H9 (cell line): ENCODE measurements at regions not wholly inside any gene's neighbourhood (a gene's known extent, or its start where the extent isn't known, plus 50 kb on each side); places are given as distances from the start of the nearest gene placed in this dataset.
"Not testable (repeated sequence)": the region's sequence is repeated elsewhere in the genome, so short reads cannot be mapped to it uniquely, and the experiment has no call there.

ENCODE experiments used
- DNase-seq: peaks from one replicate; pipeline ENCODE4 v3.0.0-alpha.2; 2017
- H2AFZ ChIP-seq: one replicate; pipeline ENCODE4 v1.6.1; 2013; ENCODE audit warnings: mild to moderate bottlenecking, low read length, control low read depth, moderate library complexity
- H2AK5ac ChIP-seq: 2 replicates; pipeline ENCODE4 v1.6.1; 2013; ENCODE audit warnings: low read length, control low read depth, mixed read lengths; ENCODE audit not compliant: insufficient read length
- H2BK120ac ChIP-seq: one replicate; pipeline ENCODE4 v1.6.1; 2013; ENCODE audit warnings: low read depth, mild to moderate bottlenecking, low read length, control low read depth, inconsistent platforms; ENCODE audit not compliant: poor library complexity, severe bottlenecking
- H2BK12ac ChIP-seq: 2 replicates; pipeline ENCODE4 v1.6.1; 2013; ENCODE audit warnings: low read length, control low read depth, mixed read lengths, low read depth; ENCODE audit not compliant: insufficient read length
- H2BK15ac ChIP-seq: 2 replicates; pipeline ENCODE4 v1.6.1; 2013; ENCODE audit warnings: low read depth, low read length, control low read depth
- H2BK20ac ChIP-seq: one replicate; pipeline ENCODE4 v1.6.1; 2013; ENCODE audit warnings: low read depth, mild to moderate bottlenecking, low read length, control low read depth, inconsistent platforms; ENCODE audit not compliant: poor library complexity, severe bottlenecking
- H2BK5ac ChIP-seq: 2 replicates; pipeline ENCODE4 v1.6.1; 2013; ENCODE audit warnings: low read length, control low read depth, mixed read lengths; ENCODE audit not compliant: insufficient read length
- H3K14ac ChIP-seq: 2 replicates; pipeline ENCODE4 v1.6.1; 2013; ENCODE audit warnings: low read length, control low read depth; ENCODE audit not compliant: insufficient read depth
- H3K18ac ChIP-seq: 2 replicates; pipeline ENCODE4 v1.6.1; 2013; ENCODE audit warnings: low read depth, mild to moderate bottlenecking, mixed read lengths, low read length, control low read depth; ENCODE audit not compliant: insufficient read length
- H3K23ac ChIP-seq: 2 replicates; pipeline ENCODE4 v1.6.1; 2013; ENCODE audit warnings: low read length, control low read depth, mixed read lengths, low read depth; ENCODE audit not compliant: insufficient read length
- H3K23me2 ChIP-seq: 2 replicates; pipeline ENCODE4 v1.6.1; 2013; ENCODE audit warnings: low read depth, mild to moderate bottlenecking, mixed read lengths, low read length, control low read depth; ENCODE audit not compliant: insufficient read length, poor library complexity, severe bottlenecking
- H3K27ac ChIP-seq: 2 replicates; pipeline ENCODE4 v1.5.1; 2013; ENCODE audit warnings: low read length, control low read depth, mixed read lengths, low read depth; ENCODE audit not compliant: insufficient read length
- H3K27me3 ChIP-seq: 2 replicates; pipeline ENCODE4 v1.6.1; 2013; ENCODE audit warnings: low read length, control low read depth, inconsistent platforms; ENCODE audit not compliant: insufficient read depth
- H3K4ac ChIP-seq: 2 replicates; pipeline ENCODE4 v1.6.1; 2013; ENCODE audit warnings: low read depth, mild to moderate bottlenecking, control low read depth, inconsistent platforms, low read length, moderate library complexity
- H3K4me1 ChIP-seq: 2 replicates; pipeline ENCODE4 v1.6.1; 2013; ENCODE audit warnings: low read length, control low read depth, inconsistent platforms; ENCODE audit not compliant: insufficient read depth
- H3K4me2 ChIP-seq: 2 replicates; pipeline ENCODE4 v1.6.1; 2013; ENCODE audit warnings: low read length, control low read depth, mixed read lengths; ENCODE audit not compliant: insufficient read length, insufficient read depth
- H3K56ac ChIP-seq: 2 replicates; pipeline ENCODE4 v1.6.1; 2013; ENCODE audit warnings: low read depth, mild to moderate bottlenecking, mixed read lengths, low read length, control low read depth; ENCODE audit not compliant: insufficient read length
- H3K79me1 ChIP-seq: 2 replicates; pipeline ENCODE4 v1.6.1; 2013; ENCODE audit warnings: low read depth, mild to moderate bottlenecking, moderate library complexity, low read length, control low read depth, inconsistent platforms; ENCODE audit not compliant: insufficient read depth, poor library complexity, severe bottlenecking
- H3K79me2 ChIP-seq: 2 replicates; pipeline ENCODE4 v1.6.1; 2013; ENCODE audit warnings: low read length, control low read depth, inconsistent platforms; ENCODE audit not compliant: insufficient read depth
- H3K9ac ChIP-seq: 2 replicates; pipeline ENCODE4 v1.6.1; 2013; ENCODE audit warnings: low read length, control low read depth, mixed read lengths; ENCODE audit not compliant: insufficient read length; ENCODE audit errors: extremely low read depth
- H3K9me3 ChIP-seq: one replicate; pipeline ENCODE4 v1.6.1; 2013; ENCODE audit warnings: low read depth, low read length, inconsistent platforms; ENCODE audit not compliant: control insufficient read depth
- H3T11ph ChIP-seq: one replicate; pipeline ENCODE4 v1.6.1; 2013; ENCODE audit warnings: mild to moderate bottlenecking, low read length, control low read depth, inconsistent platforms
- H4K20me1 ChIP-seq: one replicate; pipeline ENCODE4 v1.6.1; 2013; ENCODE audit not compliant: control insufficient read depth, insufficient read length, insufficient read depth
- H4K5ac ChIP-seq: 2 replicates; pipeline ENCODE4 v1.6.1; 2013; ENCODE audit warnings: low read depth, mild to moderate bottlenecking, mixed read lengths, low read length, control low read depth; ENCODE audit not compliant: insufficient read length
- H4K8ac ChIP-seq: replicated peaks from 2 replicates; pipeline ENCODE4 v1.6.1; 2013; ENCODE audit warnings: low read length, control low read depth, mixed read lengths, low read depth; ENCODE audit not compliant: insufficient read length
- H4K91ac ChIP-seq: 2 replicates; pipeline ENCODE4 v1.6.1; 2013; ENCODE audit warnings: low read depth, mild to moderate bottlenecking, moderate library complexity, mixed read lengths, low read length, control low read depth; ENCODE audit not compliant: insufficient read length
- H3K27ac Mint-ChIP-seq, 3 experiments: 2 replicates in 2 of 3; 3 replicates in 1 of 3; pipeline ENCODE4 v1.8.0; 2020 to 2021; ENCODE audit warnings: mixed read lengths in 3 of 3, mild to moderate bottlenecking in 1 of 3, moderate library complexity in 1 of 3
- H3K27me3 Mint-ChIP-seq: 2 replicates; pipeline ENCODE4 v1.8.0; 2021; ENCODE audit warnings: low read depth, mild to moderate bottlenecking, moderate library complexity, mixed read lengths
- H3K36me3 Mint-ChIP-seq, 3 experiments: 2 replicates in 2 of 3; 3 replicates in 1 of 3; pipeline ENCODE4 v1.8.0; 2020 to 2021; ENCODE audit warnings: low read depth in 3 of 3, mixed read lengths in 3 of 3; ENCODE audit not compliant: insufficient read depth in 1 of 3
- H3K4me1 Mint-ChIP-seq, 2 experiments: 2 replicates each; pipeline ENCODE4 v1.8.0; 2020; ENCODE audit warnings: mixed read lengths in 2 of 2
- H3K4me3 Mint-ChIP-seq, 2 experiments: 2 replicates in 1 of 2; 3 replicates in 1 of 2; pipeline ENCODE4 v1.8.0; 2020 to 2021; ENCODE audit warnings: mild to moderate bottlenecking in 2 of 2, mixed read lengths in 2 of 2, moderate library complexity in 1 of 2
- H3K9me3 Mint-ChIP-seq, 2 experiments: 2 replicates in 1 of 2; 3 replicates in 1 of 2; pipeline ENCODE4 v1.8.0; 2020; ENCODE audit warnings: mild to moderate bottlenecking in 2 of 2, mixed read lengths in 2 of 2, moderate library complexity in 1 of 2
- WGBS: extraction: QIAGEN DNeasy Blood & Tissue Kit; methylation state at CpG from one replicate; pipeline ENCODE4 v1.1.7; 2013; ENCODE audit warnings: missing lambda C conversion rate, low lambda C conversion rate, mixed read lengths; ENCODE audit not compliant: insufficient read length; ENCODE audit errors: extremely low coverage; 5-methylcytosine and 5-hydroxymethylcytosine counted together

GRCh38 chr4:118631321-118632050 is 53.7 kb upstream of the METTL14 start:
- WGBS = no CpG with 5 or more reads among the region's 11 CpGs
- H3K79me2 ChIP-seq, H2AK5ac ChIP-seq, H3K27ac ChIP-seq, H3K9ac ChIP-seq, H2BK5ac ChIP-seq, H3K79me1 ChIP-seq, H4K5ac ChIP-seq, H2AFZ ChIP-seq, H3K4me2 ChIP-seq, DNase-seq, H3K4me1 Mint-ChIP-seq, H4K91ac ChIP-seq, H3K27me3 Mint-ChIP-seq, H2BK12ac ChIP-seq, H3K56ac ChIP-seq, H3K4me3 Mint-ChIP-seq, H3K23ac ChIP-seq, H2BK15ac ChIP-seq, H3K23me2 ChIP-seq, H3K4me1 ChIP-seq, H3K27me3 ChIP-seq, H3K27ac Mint-ChIP-seq, H3K4ac ChIP-seq, H4K8ac ChIP-seq, H2BK120ac ChIP-seq, H2BK20ac ChIP-seq, H3K9me3 ChIP-seq, H3K14ac ChIP-seq, H3K18ac ChIP-seq, H3T11ph ChIP-seq, H3K9me3 Mint-ChIP-seq, H4K20me1 ChIP-seq: not testable (repeated sequence)
- peaks cover 22 to 54% (median 34%) of the 10 kb centered on the region in 3 experiments for H3K36me3 Mint-ChIP-seq

DNA sequence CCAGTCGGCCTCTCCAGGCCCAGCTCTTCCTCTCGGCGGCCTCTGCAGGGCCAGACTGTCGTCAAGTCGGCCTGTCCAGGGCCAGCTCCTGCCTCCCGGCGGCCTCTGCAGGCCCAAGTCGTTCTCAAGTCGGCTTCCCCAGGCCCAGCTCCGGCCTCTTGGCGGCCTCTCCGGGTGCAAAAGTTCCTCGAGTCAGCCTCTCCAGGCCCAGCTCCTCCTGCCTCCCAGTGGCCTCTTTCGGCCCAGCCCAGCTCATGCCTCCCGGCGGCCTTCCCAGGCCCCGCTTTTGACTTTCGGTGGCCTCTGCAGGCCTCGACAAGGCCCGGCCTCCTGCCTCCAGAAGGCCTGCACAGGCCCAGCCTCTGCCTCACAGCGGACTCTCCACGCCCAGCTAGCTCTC is 51.7 kb upstream of the METTL14 start:
- H2BK20ac ChIP-seq, H3K4ac ChIP-seq, H3K14ac ChIP-seq, H3K18ac ChIP-seq, H3K27ac ChIP-seq, H3K4me1 ChIP-seq, H3K23ac ChIP-seq, H3K4me3 Mint-ChIP-seq, H3K56ac ChIP-seq, H3K4me1 Mint-ChIP-seq, H4K5ac ChIP-seq, H2AFZ ChIP-seq, H2BK5ac ChIP-seq, H3T11ph ChIP-seq, H3K27ac Mint-ChIP-seq, H4K8ac ChIP-seq, H3K9ac ChIP-seq, H4K91ac ChIP-seq, H3K79me2 ChIP-seq, H3K23me2 ChIP-seq, H2BK15ac ChIP-seq, H3K27me3 ChIP-seq, H3K9me3 Mint-ChIP-seq, H3K4me2 ChIP-seq, H2AK5ac ChIP-seq, H3K9me3 ChIP-seq, H3K79me1 ChIP-seq, H3K27me3 Mint-ChIP-seq, H2BK12ac ChIP-seq, DNase-seq, H2BK120ac ChIP-seq, H4K20me1 ChIP-seq: not testable (repeated sequence)
- peaks cover 22 to 48% (median 34%) of the 10 kb centered on the region in 3 experiments for H3K36me3 Mint-ChIP-seq
- WGBS = no CpG with 5 or more reads among the region's 22 CpGs
